ENCODE measurements at regions not wholly inside any gene's neighbourhood (a gene's known extent, or its start where the extent isn't known, plus 50 kb on each side); places are given as distances from the start of the nearest gene placed in this dataset.

DNA sequence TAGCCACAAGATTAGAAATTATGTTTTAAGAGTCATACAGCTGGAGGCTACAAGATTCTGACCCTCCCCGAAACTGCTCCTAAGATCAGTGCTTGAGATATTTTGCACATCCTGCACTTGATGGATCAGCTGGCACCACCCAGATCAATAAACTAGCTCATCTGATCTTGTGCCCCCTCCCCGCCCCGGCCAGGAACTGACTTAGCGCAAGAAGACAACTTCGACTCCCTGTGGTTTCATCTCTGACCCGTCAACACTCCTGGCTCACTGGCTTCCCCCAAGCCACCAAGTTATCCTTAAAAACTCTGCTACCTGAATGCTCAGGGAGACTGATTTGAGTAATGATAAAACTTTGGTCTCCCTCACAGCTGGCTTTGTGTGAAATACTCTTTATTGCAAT lies 73.5 kb upstream of the NPSR1 start:
- H3K27ac ChIP-seq (ENCODE audit: extremely low read depth, low read depth, low read length), result no peak overlapping the region
- no peaks in the 10 kb centered on the region for H3K27me3 ChIP-seq (ENCODE audit: control insufficient read depth in 2 of 2, insufficient read depth in 2 of 2, low read length in 2 of 2)
- intact Hi-C loops (cut with micrococcal nuclease), result no loop called here
- POLR2A ChIA-PET, result no interaction called here
- H3K4me3 ChIP-seq, result no peak overlapping the region
- no peak for ATAC-seq
- FAIRE-seq, result no peak
- DNase-seq (ENCODE audit: extremely low read depth in 1 of 4, low spot score in 3 of 4), result no peak
- H4K20me1 ChIP-seq (replicated peaks; ENCODE audit: control insufficient read depth, insufficient read depth, low read length), result no peaks in the 10 kb centered on the region
- BruUV-seq (replicated peaks), result no TSS peak
- no peaks in the 10 kb centered on the region for H3K36me3 ChIP-seq (ENCODE audit: control insufficient read depth, insufficient read depth, low read length)
- H3K4me2 ChIP-seq (ENCODE audit: insufficient read depth, low read length), result no peak overlapping the region
- CTCF ChIA-PET (ENCODE audit: low intra/inter-chr PET ratio), result no interaction called here
- no peak overlapping the region for H3K9ac ChIP-seq (ENCODE audit: insufficient read depth in 1 of 2, low read depth in 2 of 2, low read length in 2 of 2)
- H3K4me1 ChIP-seq (replicated peaks in 1 of 2; ENCODE audit: control insufficient read depth in 2 of 2, insufficient read depth in 2 of 2, low read length in 2 of 2), result no peaks in the 10 kb centered on the region
- H3K9me1 ChIP-seq (ENCODE audit: control insufficient read depth, insufficient read depth, low read length), result no peaks in the 10 kb centered on the region
- no peaks in the 10 kb centered on the region for H3K79me2 ChIP-seq (ENCODE audit: control insufficient read depth, insufficient read depth, low read length)
- no peaks in the 10 kb centered on the region for H3K9me3 ChIP-seq (replicated peaks; ENCODE audit: control insufficient read depth, insufficient read depth, low read depth, low read length)
- WGBS (ENCODE audit: insufficient coverage, low coverage, missing lambda C conversion rate), result 0% methylated on average over 6 of the region's 6 CpGs
- H2AFZ ChIP-seq (ENCODE audit: low read depth, low read length), result no peak overlapping the region
- in situ Hi-C loops (cut with MboI), result no loop called here
- TF ChIP-seq ELF4 (CRISPR knock-in tag; IDR thresholded peaks at IDR 0.05) (no peak), TAF1 (IDR thresholded peaks at IDR 0.05; ENCODE audit: control insufficient read depth, extremely low read depth, insufficient read depth, low read length, severe bottlenecking) (no peak), MYC (IDR thresholded peaks at IDR 0.05; ENCODE audit: low read depth, low read length) (no peak), MYC (CRISPR knock-in tag; IDR thresholded peaks at IDR 0.05; ENCODE audit: borderline replicate concordance, low read depth) (no peak), SOX6 (IDR thresholded peaks at IDR 0.05) (no peak), CHD4 (IDR thresholded peaks at IDR 0.05; ENCODE audit: insufficient read depth, insufficient replicate concordance, low read depth, low read length, poor library complexity, severe bottlenecking) (no peak), SNIP1 (IDR thresholded peaks at IDR 0.05; ENCODE audit: low read depth) (no peak), POLR2A (conservative IDR thresholded peaks at IDR 0.05) (no peak), PHTF2 (CRISPR knock-in tag; IDR thresholded peaks at IDR 0.05) (no peak)
- TF ChIP-seq, protein P1, sequence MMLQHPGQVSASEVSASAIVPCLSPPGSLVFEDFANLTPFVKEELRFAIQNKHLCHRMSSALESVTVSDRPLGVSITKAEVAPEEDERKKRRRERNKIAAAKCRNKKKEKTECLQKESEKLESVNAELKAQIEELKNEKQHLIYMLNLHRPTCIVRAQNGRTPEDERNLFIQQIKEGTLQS (IDR thresholded peaks at IDR 0.05), result no peak
- TF ChIP-seq, protein P1 (CRISPR knock-in tag; conservative IDR thresholded peaks at IDR 0.05), result no peak
- TF ChIP-seq, protein P2, sequence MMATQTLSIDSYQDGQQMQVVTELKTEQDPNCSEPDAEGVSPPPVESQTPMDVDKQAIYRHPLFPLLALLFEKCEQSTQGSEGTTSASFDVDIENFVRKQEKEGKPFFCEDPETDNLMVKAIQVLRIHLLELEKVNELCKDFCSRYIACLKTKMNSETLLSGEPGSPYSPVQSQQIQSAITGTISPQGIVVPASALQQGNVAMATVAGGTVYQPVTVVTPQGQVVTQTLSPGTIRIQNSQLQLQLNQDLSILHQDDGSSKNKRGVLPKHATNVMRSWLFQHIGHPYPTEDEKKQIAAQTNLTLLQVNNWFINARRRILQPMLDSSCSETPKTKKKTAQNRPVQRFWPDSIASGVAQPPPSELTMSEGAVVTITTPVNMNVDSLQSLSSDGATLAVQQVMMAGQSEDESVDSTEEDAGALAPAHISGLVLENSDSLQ (IDR thresholded peaks at IDR 0.05), result no peak
- TF ChIP-seq, protein P3, sequence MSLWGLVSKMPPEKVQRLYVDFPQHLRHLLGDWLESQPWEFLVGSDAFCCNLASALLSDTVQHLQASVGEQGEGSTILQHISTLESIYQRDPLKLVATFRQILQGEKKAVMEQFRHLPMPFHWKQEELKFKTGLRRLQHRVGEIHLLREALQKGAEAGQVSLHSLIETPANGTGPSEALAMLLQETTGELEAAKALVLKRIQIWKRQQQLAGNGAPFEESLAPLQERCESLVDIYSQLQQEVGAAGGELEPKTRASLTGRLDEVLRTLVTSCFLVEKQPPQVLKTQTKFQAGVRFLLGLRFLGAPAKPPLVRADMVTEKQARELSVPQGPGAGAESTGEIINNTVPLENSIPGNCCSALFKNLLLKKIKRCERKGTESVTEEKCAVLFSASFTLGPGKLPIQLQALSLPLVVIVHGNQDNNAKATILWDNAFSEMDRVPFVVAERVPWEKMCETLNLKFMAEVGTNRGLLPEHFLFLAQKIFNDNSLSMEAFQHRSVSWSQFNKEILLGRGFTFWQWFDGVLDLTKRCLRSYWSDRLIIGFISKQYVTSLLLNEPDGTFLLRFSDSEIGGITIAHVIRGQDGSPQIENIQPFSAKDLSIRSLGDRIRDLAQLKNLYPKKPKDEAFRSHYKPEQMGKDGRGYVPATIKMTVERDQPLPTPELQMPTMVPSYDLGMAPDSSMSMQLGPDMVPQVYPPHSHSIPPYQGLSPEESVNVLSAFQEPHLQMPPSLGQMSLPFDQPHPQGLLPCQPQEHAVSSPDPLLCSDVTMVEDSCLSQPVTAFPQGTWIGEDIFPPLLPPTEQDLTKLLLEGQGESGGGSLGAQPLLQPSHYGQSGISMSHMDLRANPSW (CRISPR knock-in tag; IDR thresholded peaks at IDR 0.05), result no peak
- TF ChIP-seq, protein P4, sequence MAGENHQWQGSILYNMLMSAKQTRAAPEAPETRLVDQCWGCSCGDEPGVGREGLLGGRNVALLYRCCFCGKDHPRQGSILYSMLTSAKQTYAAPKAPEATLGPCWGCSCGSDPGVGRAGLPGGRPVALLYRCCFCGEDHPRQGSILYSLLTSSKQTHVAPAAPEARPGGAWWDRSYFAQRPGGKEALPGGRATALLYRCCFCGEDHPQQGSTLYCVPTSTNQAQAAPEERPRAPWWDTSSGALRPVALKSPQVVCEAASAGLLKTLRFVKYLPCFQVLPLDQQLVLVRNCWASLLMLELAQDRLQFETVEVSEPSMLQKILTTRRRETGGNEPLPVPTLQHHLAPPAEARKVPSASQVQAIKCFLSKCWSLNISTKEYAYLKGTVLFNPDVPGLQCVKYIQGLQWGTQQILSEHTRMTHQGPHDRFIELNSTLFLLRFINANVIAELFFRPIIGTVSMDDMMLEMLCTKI (IDR thresholded peaks at IDR 0.05; ENCODE audit: partially characterized antibody), result no peak
- TF ChIP-seq, protein P5, sequence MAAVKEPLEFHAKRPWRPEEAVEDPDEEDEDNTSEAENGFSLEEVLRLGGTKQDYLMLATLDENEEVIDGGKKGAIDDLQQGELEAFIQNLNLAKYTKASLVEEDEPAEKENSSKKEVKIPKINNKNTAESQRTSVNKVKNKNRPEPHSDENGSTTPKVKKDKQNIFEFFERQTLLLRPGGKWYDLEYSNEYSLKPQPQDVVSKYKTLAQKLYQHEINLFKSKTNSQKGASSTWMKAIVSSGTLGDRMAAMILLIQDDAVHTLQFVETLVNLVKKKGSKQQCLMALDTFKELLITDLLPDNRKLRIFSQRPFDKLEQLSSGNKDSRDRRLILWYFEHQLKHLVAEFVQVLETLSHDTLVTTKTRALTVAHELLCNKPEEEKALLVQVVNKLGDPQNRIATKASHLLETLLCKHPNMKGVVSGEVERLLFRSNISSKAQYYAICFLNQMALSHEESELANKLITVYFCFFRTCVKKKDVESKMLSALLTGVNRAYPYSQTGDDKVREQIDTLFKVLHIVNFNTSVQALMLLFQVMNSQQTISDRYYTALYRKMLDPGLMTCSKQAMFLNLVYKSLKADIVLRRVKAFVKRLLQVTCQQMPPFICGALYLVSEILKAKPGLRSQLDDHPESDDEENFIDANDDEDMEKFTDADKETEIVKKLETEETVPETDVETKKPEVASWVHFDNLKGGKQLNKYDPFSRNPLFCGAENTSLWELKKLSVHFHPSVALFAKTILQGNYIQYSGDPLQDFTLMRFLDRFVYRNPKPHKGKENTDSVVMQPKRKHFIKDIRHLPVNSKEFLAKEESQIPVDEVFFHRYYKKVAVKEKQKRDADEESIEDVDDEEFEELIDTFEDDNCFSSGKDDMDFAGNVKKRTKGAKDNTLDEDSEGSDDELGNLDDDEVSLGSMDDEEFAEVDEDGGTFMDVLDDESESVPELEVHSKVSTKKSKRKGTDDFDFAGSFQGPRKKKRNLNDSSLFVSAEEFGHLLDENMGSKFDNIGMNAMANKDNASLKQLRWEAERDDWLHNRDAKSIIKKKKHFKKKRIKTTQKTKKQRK (IDR thresholded peaks at IDR 0.05; ENCODE audit: borderline replicate concordance, low read depth, low read length), result no peak
